HG02623 (cell line): ENCODE measurements at regions not wholly inside any gene's neighbourhood (a gene's known extent, or its start where the extent isn't known, plus 50 kb on each side); places are given as distances from the start of the nearest gene placed in this dataset.
"Not testable (repeated sequence)": the region's sequence is repeated elsewhere in the genome, so short reads cannot be mapped to it uniquely, and the experiment has no call there.

Experiments used
- ATAC-seq: cut with Tn5 transposase; IDR thresholded peaks from one replicate; pipeline ENCODE4 v1.9.1; 2021; ENCODE audit warnings: moderate library complexity; ENCODE audit not compliant: unreplicated experiment

DNA sequence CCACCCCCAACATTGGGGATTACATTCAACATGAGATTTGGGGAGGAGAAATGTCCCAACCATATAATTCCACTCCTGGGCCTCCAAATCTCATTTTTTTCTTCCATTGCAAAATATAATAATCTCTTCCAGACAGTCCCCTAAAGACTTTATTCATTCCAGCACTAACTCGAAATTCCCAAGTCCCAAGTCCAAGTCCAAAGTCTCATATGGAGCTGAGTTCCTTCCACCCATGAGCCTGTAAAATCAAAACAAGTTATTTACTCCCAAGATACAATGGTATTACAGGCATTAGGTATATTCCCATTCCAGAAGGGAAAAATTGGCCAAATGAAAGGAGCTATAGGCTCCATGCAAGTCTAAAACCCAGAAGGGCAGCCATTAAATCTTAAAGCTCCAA is 56.7 kb downstream of the P2RY1 start:
- no peak for ATAC-seq

GRCh38 chr3:152892446-152892845 is 57.5 kb downstream of the P2RY1 start:
- no peak for ATAC-seq

GRCh38 chr3:152893647-152894046 is 58.7 kb downstream of the P2RY1 start:
- ATAC-seq: no peak

DNA sequence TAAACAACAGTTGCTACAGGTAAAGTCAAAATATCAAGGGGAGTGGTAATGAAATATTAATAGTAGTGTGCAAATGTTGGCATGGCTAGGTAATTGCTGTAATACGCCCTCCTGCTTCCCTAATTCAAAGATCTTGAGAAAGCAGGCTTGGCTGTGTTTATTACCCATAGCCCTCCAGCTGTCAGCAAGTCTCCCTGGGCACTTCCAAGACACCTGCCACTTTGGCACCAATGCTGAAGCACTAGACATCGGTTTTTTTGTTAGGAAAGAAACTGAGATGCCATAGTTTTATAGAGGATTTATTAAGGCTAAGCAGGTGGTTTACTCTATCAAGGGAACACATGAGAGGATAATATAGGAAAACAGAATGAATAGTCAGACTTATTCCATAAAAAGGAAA is 64.4 kb downstream of the P2RY1 start:
- no peak for ATAC-seq

DNA sequence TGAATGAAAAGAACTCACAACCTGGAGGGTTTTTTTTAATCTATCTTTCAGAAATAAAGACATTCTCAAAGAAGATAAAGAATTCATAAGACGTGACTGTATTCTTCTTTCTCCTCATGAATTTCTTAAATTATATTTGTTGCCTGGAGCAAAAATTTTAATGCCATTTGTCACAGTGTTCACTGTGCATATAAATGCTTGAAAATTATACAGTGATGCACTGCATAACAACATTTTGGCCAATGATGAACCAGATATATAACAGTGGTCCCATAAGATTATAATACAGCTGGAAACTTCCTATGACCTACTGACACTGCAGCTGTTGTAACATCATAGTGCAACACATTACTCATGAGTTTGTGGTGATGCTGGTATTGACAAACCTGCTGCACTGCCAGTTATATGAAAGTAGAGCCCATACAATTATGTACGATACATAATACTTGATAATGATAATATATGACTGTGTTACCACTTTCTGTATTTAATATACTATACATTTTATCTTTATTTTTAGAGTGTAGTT is 67.3 kb downstream of the P2RY1 start:
- no peak for ATAC-seq

DNA sequence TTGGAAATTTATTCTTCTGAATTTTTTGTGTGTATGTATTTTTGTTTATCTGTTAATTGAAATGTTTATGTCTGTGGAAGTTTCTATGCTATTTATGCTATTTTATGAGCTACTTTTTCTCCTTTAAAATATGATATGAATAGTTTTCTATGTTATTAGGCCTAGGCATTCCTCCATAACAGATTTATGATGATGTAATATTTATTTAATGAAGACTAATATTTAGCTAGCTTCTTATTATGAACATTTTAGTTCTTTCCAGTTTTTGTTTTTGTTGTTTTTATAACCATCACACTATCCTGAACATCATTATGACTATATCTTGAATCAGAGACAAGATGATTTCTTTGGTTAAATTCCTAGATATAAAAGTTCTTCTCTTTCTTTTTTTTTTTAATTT is 70.7 kb downstream of the P2RY1 start:
- no peak for ATAC-seq

DNA sequence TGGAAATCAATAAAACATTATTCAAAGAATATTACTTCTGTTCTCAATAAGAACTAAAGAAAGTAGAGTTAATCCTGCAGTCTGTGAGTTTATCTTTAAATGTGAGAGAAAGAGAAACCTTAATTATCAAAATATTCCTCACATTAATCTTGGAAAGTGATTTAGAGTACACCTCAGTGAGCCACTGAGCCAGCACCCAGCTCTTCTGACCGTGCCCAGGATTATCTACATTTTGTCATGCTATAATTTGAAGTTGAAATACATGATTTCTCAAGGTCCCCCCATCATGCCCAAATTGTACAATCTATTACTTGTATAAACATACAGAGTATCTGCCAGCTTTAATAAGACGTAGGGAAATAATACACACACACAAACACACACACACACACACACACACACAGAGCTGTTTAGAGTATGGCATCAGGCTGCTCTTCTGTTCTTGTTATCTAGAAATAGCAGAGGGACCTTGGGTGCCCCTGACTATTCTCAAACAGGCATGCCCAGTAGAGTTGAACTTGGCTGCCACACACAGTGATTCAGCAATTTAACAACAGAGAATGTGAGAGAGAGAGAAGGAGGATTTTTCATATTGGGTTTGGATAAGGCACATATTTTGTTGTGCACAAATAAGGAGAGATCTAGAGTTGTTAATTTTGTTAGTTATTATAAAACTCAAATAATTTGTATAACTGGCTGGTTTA is 74.4 kb downstream of the P2RY1 start:
- no peak for ATAC-seq

DNA sequence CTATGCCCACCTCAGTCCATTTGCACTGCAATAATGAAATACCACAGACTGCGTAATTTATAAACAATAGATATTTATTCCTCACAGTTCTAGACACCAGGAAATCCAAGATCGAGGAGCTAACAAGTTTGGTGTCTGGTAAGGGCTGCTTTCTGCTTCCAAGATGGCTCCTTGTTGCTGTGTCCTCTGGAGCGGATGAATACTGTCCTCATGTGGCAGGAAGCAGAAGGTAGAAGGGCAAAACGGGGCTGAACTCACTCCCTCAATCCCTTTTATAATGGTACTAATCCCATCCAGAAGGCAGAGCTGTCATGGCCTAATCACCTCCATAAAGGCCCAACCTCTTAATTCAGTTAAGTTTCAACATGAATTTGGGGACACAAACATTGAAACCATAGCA is 75.3 kb downstream of the P2RY1 start:
- no peak for ATAC-seq

GRCh38 chr3:152910966-152911365 is 76.0 kb downstream of the P2RY1 start:
- no peak for ATAC-seq

- ATAC-seq: not testable (repeated sequence)
Measured at GRCh38 chr3:152914743-152915142, 79.8 kb downstream of the P2RY1 start.

DNA sequence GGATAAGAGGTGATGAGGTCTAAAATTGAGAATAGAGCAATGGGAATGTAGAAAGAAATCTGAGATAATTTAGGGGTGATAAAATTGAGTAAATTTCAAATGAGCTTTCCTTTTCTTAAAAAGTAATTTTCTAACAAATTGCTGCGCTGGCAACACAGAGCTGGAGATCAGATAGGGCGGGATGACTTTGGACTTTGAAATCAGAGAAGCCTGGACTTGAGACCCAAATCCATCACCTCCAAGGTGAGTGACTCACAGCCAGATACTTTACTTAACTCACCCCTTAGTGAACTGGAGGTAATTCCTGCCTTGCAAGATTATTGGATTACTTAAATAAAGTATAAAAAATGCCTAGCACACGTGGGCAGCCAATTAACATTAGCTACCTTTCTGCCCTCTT is 80.8 kb downstream of the P2RY1 start:
- no peak for ATAC-seq

GRCh38 chr3:152916753-152917279 is 81.9 kb downstream of the P2RY1 start:
- no peak for ATAC-seq

GRCh38 chr3:152921351-152921750 is 86.4 kb downstream of the P2RY1 start:
- no peak for ATAC-seq

DNA sequence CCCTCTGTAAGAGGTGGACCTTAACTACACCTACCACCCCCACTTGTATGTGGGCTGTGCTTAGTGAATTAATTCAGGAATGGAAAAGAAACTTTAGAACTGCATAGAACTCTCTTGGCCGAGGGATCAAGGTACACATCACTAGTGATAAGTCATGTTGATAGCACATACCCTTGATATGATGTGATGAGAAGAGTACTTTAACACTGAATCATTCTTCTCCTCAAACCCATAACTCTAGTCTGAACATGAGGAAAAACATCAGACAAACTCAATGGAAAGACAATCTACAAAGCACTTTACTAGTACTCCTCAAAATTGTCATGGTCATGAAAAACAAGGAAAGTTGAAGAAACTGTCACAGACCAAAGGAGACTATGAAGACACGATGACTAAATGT is 87.6 kb downstream of the P2RY1 start:
- ATAC-seq: no peak

- no peak for ATAC-seq
Measured at GRCh38 chr3:152927131-152927530, 92.2 kb downstream of the P2RY1 start.

GRCh38 chr3:152930516-152930915 is 95.6 kb downstream of the P2RY1 start:
- ATAC-seq: no peak

DNA sequence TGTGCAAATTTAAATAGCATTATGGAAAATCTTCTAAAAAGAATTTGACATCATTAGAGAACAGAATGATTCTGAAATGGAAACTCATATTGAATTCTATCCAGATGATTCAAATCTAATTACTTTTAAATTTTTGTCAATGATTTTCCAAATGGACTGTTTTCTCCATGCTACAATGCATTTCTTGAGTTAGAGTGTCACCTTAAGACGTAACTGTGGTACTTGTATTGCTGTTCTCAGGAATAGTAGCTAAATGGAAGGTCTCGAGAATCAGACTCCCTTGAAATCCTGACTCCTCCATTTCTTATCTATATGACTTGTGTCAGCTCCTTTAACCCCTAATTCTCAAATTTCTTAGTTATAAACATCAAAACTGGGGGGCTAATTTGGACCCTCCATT is 102.3 kb downstream of the P2RY1 start:
- ATAC-seq: no peak

DNA sequence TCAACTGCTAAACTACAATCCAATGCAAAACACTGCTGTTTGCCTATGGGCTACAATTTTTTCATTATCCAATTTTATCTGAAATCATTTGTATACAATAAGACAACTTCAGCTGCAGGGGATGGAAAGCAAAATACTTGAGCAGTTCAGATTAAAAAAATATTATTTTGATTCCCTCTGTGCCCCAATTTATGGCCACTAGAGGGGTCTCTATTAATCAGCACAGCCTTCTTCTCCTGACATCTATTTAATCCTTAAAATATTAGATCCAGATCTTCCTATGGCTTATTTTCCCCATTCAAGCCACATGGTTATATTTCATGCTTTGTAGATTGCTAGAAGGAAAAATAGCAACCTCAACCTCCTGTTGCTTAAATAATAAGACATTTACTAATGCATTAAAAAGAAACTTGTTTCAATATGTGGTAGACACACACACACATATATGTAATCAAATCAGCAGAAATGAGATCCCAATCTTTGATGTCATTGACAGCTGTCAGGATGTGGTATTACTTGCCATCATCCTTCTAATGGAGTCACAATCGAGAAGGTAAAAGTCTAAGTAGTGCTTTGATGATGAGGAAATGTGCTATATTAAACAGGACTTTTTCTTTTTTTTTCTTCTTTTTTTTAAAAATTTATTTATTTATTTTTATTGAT is 104.2 kb downstream of the P2RY1 start:
- ATAC-seq: no peak

GRCh38 chr3:152941859-152942258 is 106.9 kb downstream of the P2RY1 start:
- no peak for ATAC-seq

DNA sequence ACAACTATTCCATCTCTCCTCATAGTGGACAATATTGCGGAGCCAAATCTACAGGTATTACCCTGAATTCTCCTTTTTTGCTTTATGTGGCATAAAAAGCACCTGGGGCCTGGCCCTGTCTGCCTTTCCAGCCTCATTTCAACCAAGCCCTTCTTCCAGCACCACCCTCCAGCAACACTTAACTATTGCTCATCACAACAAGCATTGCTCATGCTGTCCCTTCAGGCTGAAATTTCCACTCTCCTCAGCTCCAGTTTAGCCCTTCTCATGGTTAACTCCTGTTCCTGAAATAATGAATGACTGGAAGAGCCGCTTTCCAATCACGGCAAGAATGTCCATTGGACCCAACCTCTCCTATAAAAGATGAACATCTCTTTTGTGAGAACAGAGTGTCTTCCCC is 107.4 kb downstream of the P2RY1 start:
- ATAC-seq: no peak

DNA sequence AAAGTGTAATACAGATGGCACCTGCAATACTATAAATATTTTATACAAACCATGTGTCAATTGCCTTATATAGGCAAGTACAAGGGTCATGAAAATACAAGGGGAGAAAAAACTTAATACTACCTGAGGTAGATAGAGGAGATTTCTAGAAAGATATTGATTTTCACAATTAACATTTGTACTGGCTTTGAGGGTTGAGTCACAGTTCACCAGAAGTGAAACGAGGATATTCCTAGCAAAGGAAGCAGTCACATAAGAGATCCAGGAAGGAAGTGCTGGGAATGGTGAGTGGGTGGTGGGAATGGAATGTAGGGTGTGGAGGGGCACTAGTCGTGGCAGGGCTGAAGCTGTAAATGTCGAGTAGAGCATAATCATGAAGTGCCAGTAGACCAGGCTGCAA is 108.7 kb downstream of the P2RY1 start:
- ATAC-seq: no peak

GRCh38 chr3:152944671-152945070 is 109.7 kb downstream of the P2RY1 start:
- ATAC-seq: no peak
